ENCODE measurements at regions not wholly inside any gene's neighbourhood (a gene's known extent, or its start where the extent isn't known, plus 50 kb on each side); places are given as distances from the start of the nearest gene placed in this dataset.
"Not testable (repeated sequence)": the region's sequence is repeated elsewhere in the genome, so short reads cannot be mapped to it uniquely, and the experiment has no call there.

GRCh38 chr7:46759711-46760480 is 822.0 kb downstream of the TNS3 start:
- no peak for DNase-seq (ENCODE audit: extremely low read depth in 1 of 11, low read depth in 9 of 11, low spot score in 4 of 11)

- DNase-seq (ENCODE audit: extremely low read depth in 1 of 11, low read depth in 9 of 11, low spot score in 4 of 11) = no peak
These were observed 824.9 kb downstream of the TNS3 start for GRCh38 chr7:46756996-46757395.

- no peak for DNase-seq (ENCODE audit: extremely low read depth in 1 of 11, low read depth in 9 of 11, low spot score in 4 of 11)
These were observed 825.7 kb downstream of the TNS3 start for GRCh38 chr7:46756256-46756655.

GRCh38 chr7:46755120-46756034 is 826.5 kb downstream of the TNS3 start:
- no peak for DNase-seq (ENCODE audit: extremely low read depth in 1 of 11, low read depth in 9 of 11, low spot score in 4 of 11)

- no peak for DNase-seq (ENCODE audit: extremely low read depth in 1 of 11, low read depth in 9 of 11, low spot score in 4 of 11)
These were observed 827.7 kb downstream of the TNS3 start for GRCh38 chr7:46754140-46754720.

- DNase-seq (ENCODE audit: extremely low read depth in 1 of 11, low read depth in 9 of 11, low spot score in 4 of 11) = no peak
These were observed 828.2 kb downstream of the TNS3 start for GRCh38 chr7:46753662-46754061.

GRCh38 chr7:46752881-46753366 is 829.0 kb downstream of the TNS3 start:
- no peak for DNase-seq (ENCODE audit: extremely low read depth in 1 of 11, low read depth in 9 of 11, low spot score in 4 of 11)

- not testable (repeated sequence) for DNase-seq (ENCODE audit: extremely low read depth in 1 of 11, low read depth in 9 of 11, low spot score in 4 of 11)
These were observed 829.8 kb downstream of the TNS3 start for GRCh38 chr7:46751927-46752723.

GRCh38 chr7:46751471-46751870 is 830.4 kb upstream of the IGFBP3 start:
- DNase-seq (ENCODE audit: extremely low read depth in 1 of 11, low read depth in 9 of 11, low spot score in 4 of 11) = no peak

- no peak for DNase-seq (ENCODE audit: extremely low read depth in 1 of 11, low read depth in 9 of 11, low spot score in 4 of 11)
These were observed 829.3 kb upstream of the IGFBP3 start for GRCh38 chr7:46750321-46750865.

GRCh38 chr7:46747869-46748576 is 827.0 kb upstream of the IGFBP3 start:
- DNase-seq (ENCODE audit: extremely low read depth in 1 of 11, low read depth in 9 of 11, low spot score in 4 of 11) = no peak

- DNase-seq (ENCODE audit: extremely low read depth in 1 of 11, low read depth in 9 of 11, low spot score in 4 of 11) = no peak
These were observed 825.9 kb upstream of the IGFBP3 start for GRCh38 chr7:46746695-46747687.

- DNase-seq (ENCODE audit: extremely low read depth in 1 of 11, low read depth in 9 of 11, low spot score in 4 of 11) = no peak
These were observed 824.6 kb upstream of the IGFBP3 start for GRCh38 chr7:46745707-46746090.

- DNase-seq (ENCODE audit: extremely low read depth in 1 of 11, low read depth in 9 of 11, low spot score in 4 of 11) = no peak
These were observed 824.1 kb upstream of the IGFBP3 start for GRCh38 chr7:46744957-46745706.

GRCh38 chr7:46742601-46743000 is 821.5 kb upstream of the IGFBP3 start:
- DNase-seq (ENCODE audit: extremely low read depth in 1 of 11, low read depth in 9 of 11, low spot score in 4 of 11) = no peak

GRCh38 chr7:46741938-46742540 is 821.0 kb upstream of the IGFBP3 start:
- DNase-seq (ENCODE audit: extremely low read depth in 1 of 11, low read depth in 9 of 11, low spot score in 4 of 11) = peak in 3 of 11 donors; percentile 23 to 53 (median 45)

Data from renal cortex interstitium (tissue), 11 donors.